Liver (tissue), 8 donors: ENCODE measurements at regions not wholly inside any gene's neighbourhood (a gene's known extent, or its start where the extent isn't known, plus 50 kb on each side); places are given as distances from the start of the nearest gene placed in this dataset.

ENCODE experiments used
- DNase-seq: peaks from one replicate; pipeline ENCODE4 v3.0.0-alpha.2; 2017; ENCODE audit warnings: low spot score
- H3K27ac ChIP-seq, 2 donors: one replicate each; pipeline ENCODE4 v1.7.0; 2013; ENCODE audit warnings: inconsistent platforms in 2 of 2, low read length in 2 of 2, control low read depth in 1 of 2, low read depth in 1 of 2, mild to moderate bottlenecking in 1 of 2
- H3K27me3 ChIP-seq, 4 donors: one replicate each; pipeline versions ENCODE4 v1.6.1 to v1.7.0; 2013; ENCODE audit warnings: low read length in 3 of 4, inconsistent platforms in 1 of 4, mild to moderate bottlenecking in 1 of 4, moderate library complexity in 1 of 4; ENCODE audit not compliant: control insufficient read depth in 4 of 4, insufficient read depth in 4 of 4
- H3K36me3 ChIP-seq, 4 donors: one replicate each; pipeline versions ENCODE4 v1.6.1 to v1.7.0; 2013; ENCODE audit warnings: low read length in 3 of 4, mild to moderate bottlenecking in 3 of 4, low read depth in 1 of 4, moderate library complexity in 1 of 4; ENCODE audit not compliant: control insufficient read depth in 4 of 4, insufficient read depth in 3 of 4
- H3K4me1 ChIP-seq, 4 donors: one replicate each; pipeline versions ENCODE4 v1.6.1 to v1.7.0; 2013; ENCODE audit warnings: low read length in 3 of 4, mild to moderate bottlenecking in 3 of 4, moderate library complexity in 1 of 4; ENCODE audit not compliant: control insufficient read depth in 4 of 4, insufficient read depth in 4 of 4
- H3K4me3 ChIP-seq, 3 donors: one replicate each; pipeline versions ENCODE4 v1.6.1 to v1.7.0; 2013; ENCODE audit warnings: low read length in 3 of 3, control low read depth in 1 of 3, low read depth in 1 of 3, mild to moderate bottlenecking in 1 of 3
- H3K9ac ChIP-seq, 2 donors: one replicate each; pipeline ENCODE4 v1.7.0; 2013; ENCODE audit warnings: low read length in 2 of 2, mild to moderate bottlenecking in 2 of 2, moderate library complexity in 2 of 2, control low read depth in 1 of 2, low read depth in 1 of 2
- H3K9me3 ChIP-seq, 4 donors: one replicate each; pipeline versions ENCODE4 v1.6.1 to v1.7.0; 2013; ENCODE audit warnings: low read length in 3 of 4; ENCODE audit not compliant: control insufficient read depth in 4 of 4
- ATF3 ChIP-seq: IDR thresholded peaks from 2 replicates; pipeline ENCODE4 v1.6.1; 2016; ENCODE audit warnings: antibody characterized with exemption
- CTCF ChIP-seq: fragments of 150-350 bp; IDR thresholded peaks from 2 replicates; pipeline ENCODE4 v1.5.1; 2017; ENCODE audit warnings: improper control_type of control experiment, low read depth, low read length; ENCODE audit not compliant: missing input control
- EGR1 ChIP-seq, 2 donors: IDR thresholded peaks; 2 replicates each; pipeline ENCODE4 v1.6.1; 2016 to 2018; ENCODE audit warnings: antibody characterized with exemption in 2 of 2, low read depth in 2 of 2
- FOXA1 ChIP-seq: IDR thresholded peaks from 2 replicates; pipeline ENCODE4 v1.6.1; 2016; ENCODE audit warnings: antibody characterized with exemption
- FOXA2 ChIP-seq: IDR thresholded peaks from 2 replicates; pipeline ENCODE4 v1.6.1; 2016; ENCODE audit warnings: antibody characterized with exemption
- GABPA ChIP-seq, 2 donors: IDR thresholded peaks in 1 of 2; conservative IDR thresholded peaks in 1 of 2; 2 replicates each; pipeline ENCODE4 v1.6.1; 2016; ENCODE audit warnings: antibody characterized with exemption in 2 of 2, mild to moderate bottlenecking in 1 of 2, moderate library complexity in 1 of 2
- HNF4A ChIP-seq, 2 donors: conservative IDR thresholded peaks; 2 replicates each; pipeline ENCODE4 v1.6.1; 2016; ENCODE audit warnings: antibody characterized with exemption in 2 of 2, mild to moderate bottlenecking in 2 of 2
- HNF4G ChIP-seq: IDR thresholded peaks from 2 replicates; pipeline ENCODE4 v1.6.1; 2016; ENCODE audit warnings: antibody characterized with exemption
- JUND ChIP-seq, 2 donors: IDR thresholded peaks; 2 replicates each; pipeline ENCODE4 v1.6.1; 2016; ENCODE audit warnings: antibody characterized with exemption in 2 of 2
- MAX ChIP-seq: IDR thresholded peaks from 2 replicates; pipeline ENCODE4 v1.6.1; 2016; ENCODE audit warnings: antibody characterized with exemption
- NR2F2 ChIP-seq: IDR thresholded peaks from 2 replicates; pipeline ENCODE4 v1.6.1; 2016; ENCODE audit warnings: antibody characterized with exemption
- RAD21 ChIP-seq, 2 donors: IDR thresholded peaks; 2 replicates each; pipeline ENCODE4 v1.6.1; 2016; ENCODE audit warnings: antibody characterized with exemption in 2 of 2, mild to moderate bottlenecking in 2 of 2
- REST ChIP-seq: IDR thresholded peaks from 2 replicates; pipeline ENCODE4 v1.6.1; 2016; ENCODE audit warnings: antibody characterized with exemption, mild to moderate bottlenecking
- RXRA ChIP-seq, 2 donors: IDR thresholded peaks; 2 replicates each; pipeline ENCODE4 v1.6.1; 2017 to 2018; ENCODE audit warnings: antibody characterized with exemption in 2 of 2, mild to moderate bottlenecking in 1 of 2
- SP1 ChIP-seq: IDR thresholded peaks from 2 replicates; pipeline ENCODE4 v1.6.1; 2018; ENCODE audit warnings: antibody characterized with exemption, mild to moderate bottlenecking
- TAF1 ChIP-seq: conservative IDR thresholded peaks from 2 replicates; pipeline ENCODE4 v1.6.1; 2016; ENCODE audit warnings: antibody characterized with exemption, mild to moderate bottlenecking
- YY1 ChIP-seq: IDR thresholded peaks from 2 replicates; pipeline ENCODE4 v1.6.1; 2016; ENCODE audit warnings: antibody characterized with exemption, mild to moderate bottlenecking
- ZBTB33 ChIP-seq: IDR thresholded peaks from 2 replicates; pipeline ENCODE4 v1.6.1; 2016; ENCODE audit warnings: antibody characterized with exemption
- WGBS: extraction: QIAGEN DNeasy Blood & Tissue Kit; methylation state at CpG from one replicate; pipeline ENCODE4 v1.1.7; 2013; 5-methylcytosine and 5-hydroxymethylcytosine counted together
- donor health status: healthy.
- donor health status: healthy.
- donor health status: healthy.
- donor health status: healthy.
- donor health status: healthy.

- no peaks in the 10 kb centered on the region for H3K9me3 ChIP-seq
- peak overlapping the region; percentile 55 to 91 (median 56) for H3K4me3 ChIP-seq
- TF ChIP-seq JUND (IDR thresholded peaks at IDR 0.05) (no peak), HNF4A (conservative IDR thresholded peaks at IDR 0.05) (no peak), RXRA (IDR thresholded peaks at IDR 0.05) (no peak), GABPA (IDR thresholded peaks at IDR 0.05 in 1 of 2, conservative IDR thresholded peaks at IDR 0.05 in 1 of 2) (no peak), CTCF (peak; percentile 29), EGR1 (IDR thresholded peaks at IDR 0.05; ENCODE audit: low read depth in 2 of 2) (no peak), SP1 (no peak), ZBTB33 (peak; percentile 24), TAF1 (no peak), FOXA2 (no peak), REST (no peak), YY1 (peak; percentile 44), ATF3 (no peak), RAD21 (IDR thresholded peaks at IDR 0.05) (no peak), MAX (peak; percentile 49), NR2F2 (no peak), FOXA1 (no peak), HNF4G (no peak)
- no peak for DNase-seq
- WGBS = under 1% methylated on average over 15 of the region's 15 CpGs
- H3K36me3 ChIP-seq = no peaks in the 10 kb centered on the region
- peaks cover 0 to 8% (median 7%) of the 10 kb centered on the region in 4 donors for H3K4me1 ChIP-seq
- H3K27ac ChIP-seq = peak overlapping the region; percentile 98 to 99
- H3K9ac ChIP-seq = peak overlapping the region; percentile 73 to 96
- H3K27me3 ChIP-seq = no peaks in the 10 kb centered on the region
Measured at GRCh38 chr6:156686301-156686994, 90.7 kb upstream of the ARID1B start.
